Osteoblast (primary cell): ENCODE measurements at regions not wholly inside any gene's neighbourhood (a gene's known extent, or its start where the extent isn't known, plus 50 kb on each side); places are given as distances from the start of the nearest gene placed in this dataset.

Source experiments
- DNase-seq: peaks from one replicate; pipeline ENCODE4 v3.0.0; 2011; ENCODE audit warnings: low spot score, mixed read lengths; ENCODE audit not compliant: insufficient read length; ENCODE audit errors: missing footprints
- H2AFZ ChIP-seq: 2 replicates; pipeline ENCODE4 v1.6.0; 2011; ENCODE audit warnings: mild to moderate bottlenecking, low read length
- H3K27ac ChIP-seq: 2 replicates; pipeline ENCODE4 v1.5.1; 2011; ENCODE audit warnings: mild to moderate bottlenecking, low read depth, low read length, moderate library complexity
- H3K27me3 ChIP-seq: 2 replicates; pipeline ENCODE4 v1.6.0; 2012; ENCODE audit warnings: mild to moderate bottlenecking, control low read depth, inconsistent platforms, low read length, moderate library complexity; ENCODE audit not compliant: insufficient read depth
- H3K36me3 ChIP-seq: 2 replicates; pipeline ENCODE4 v1.5.1; 2011; ENCODE audit warnings: mild to moderate bottlenecking, low read length, control low read depth, moderate library complexity; ENCODE audit not compliant: insufficient read depth
- H3K4me1 ChIP-seq: 2 replicates; pipeline ENCODE4 v1.5.1; 2011; ENCODE audit warnings: mild to moderate bottlenecking, low read length, control low read depth, moderate library complexity; ENCODE audit not compliant: insufficient read depth
- H3K4me2 ChIP-seq: 2 replicates; pipeline ENCODE4 v1.6.0; 2011; ENCODE audit warnings: mild to moderate bottlenecking, low read length; ENCODE audit not compliant: insufficient read depth
- H3K4me3 ChIP-seq: fragments of 200-600 bp; sonication (generic); 3 replicates; pipeline ENCODE4 v1.5.1; 2012; ENCODE audit warnings: mild to moderate bottlenecking, low read length, inconsistent platforms; ENCODE audit not compliant: insufficient read depth
- H3K79me2 ChIP-seq: 2 replicates; pipeline ENCODE4 v1.6.0; 2012; ENCODE audit warnings: mild to moderate bottlenecking, low read length, control low read depth, inconsistent platforms; ENCODE audit not compliant: insufficient read depth
- H3K9me3 ChIP-seq: 2 replicates; pipeline ENCODE4 v1.5.1; 2011; ENCODE audit warnings: low read depth, low read length, control low read depth
- H4K20me1 ChIP-seq: 2 replicates; pipeline ENCODE4 v1.6.0; 2012; ENCODE audit warnings: mild to moderate bottlenecking, low read length, control low read depth; ENCODE audit not compliant: insufficient read depth
- CTCF ChIP-seq: IDR thresholded peaks from 2 replicates; pipeline ENCODE4 v1.5.1; 2011; ENCODE audit warnings: mild to moderate bottlenecking, low read depth, low read length, moderate library complexity; ENCODE audit errors: extremely low read depth

GRCh38 chr13:84607261-84608013, 725.2 kb upstream of the SLITRK1 start:
- H3K9me3 ChIP-seq: no peaks in the 10 kb centered on the region
- no peak overlapping the region for H3K4me3 ChIP-seq
- no peaks in the 10 kb centered on the region for H3K79me2 ChIP-seq
- H3K36me3 ChIP-seq: no peaks in the 10 kb centered on the region
- H3K4me1 ChIP-seq: peaks cover 18% of the 10 kb centered on the region
- peak overlapping the region; percentile 15 for H3K27ac ChIP-seq
- peak overlapping the region; percentile 15 for H3K4me2 ChIP-seq
- no peaks in the 10 kb centered on the region for H3K27me3 ChIP-seq
- DNase-seq: peak; percentile 58
- peak overlapping the region; percentile 32 for H2AFZ ChIP-seq
- TF ChIP-seq CTCF: no peak
- no peaks in the 10 kb centered on the region for H4K20me1 ChIP-seq

- DNase-seq: no peak
- H3K36me3 ChIP-seq: no peaks in the 10 kb centered on the region
- no peak overlapping the region for H3K4me2 ChIP-seq
- H3K4me1 ChIP-seq: peaks cover 18% of the 10 kb centered on the region
- no peak for TF ChIP-seq CTCF
- H3K4me3 ChIP-seq: no peak overlapping the region
- no peaks in the 10 kb centered on the region for H3K79me2 ChIP-seq
- no peaks in the 10 kb centered on the region for H4K20me1 ChIP-seq
- no peaks in the 10 kb centered on the region for H3K9me3 ChIP-seq
- no peaks in the 10 kb centered on the region for H3K27me3 ChIP-seq
- H2AFZ ChIP-seq: no peak overlapping the region
- H3K27ac ChIP-seq: no peak overlapping the region
Measured at GRCh38 chr13:84606616-84607015, 724.3 kb upstream of the SLITRK1 start.

- H2AFZ ChIP-seq: no peak overlapping the region
- H3K36me3 ChIP-seq: no peaks in the 10 kb centered on the region
- no peaks in the 10 kb centered on the region for H3K27me3 ChIP-seq
- no peak overlapping the region for H3K4me3 ChIP-seq
- no peak overlapping the region for H3K4me2 ChIP-seq
- no peaks in the 10 kb centered on the region for H4K20me1 ChIP-seq
- peaks cover 18% of the 10 kb centered on the region for H3K4me1 ChIP-seq
- H3K27ac ChIP-seq: no peak overlapping the region
- H3K79me2 ChIP-seq: no peaks in the 10 kb centered on the region
- TF ChIP-seq CTCF: no peak
- DNase-seq: no peak
- no peaks in the 10 kb centered on the region for H3K9me3 ChIP-seq
Measured at GRCh38 chr13:84605927-84606326, 723.7 kb upstream of the SLITRK1 start.

GRCh38 chr13:84591444-84591843, 709.2 kb upstream of the SLITRK1 start:
- Histone ChIP-seq H3K79me2 (no peaks in the 10 kb centered on the region), H3K4me1 (no peaks in the 10 kb centered on the region), H2AFZ (no peak overlapping the region), H3K36me3 (no peaks in the 10 kb centered on the region), H3K27me3 (no peaks in the 10 kb centered on the region), H3K9me3 (no peaks in the 10 kb centered on the region), H4K20me1 (no peaks in the 10 kb centered on the region), H3K4me3 (no peak overlapping the region), H3K27ac (no peak overlapping the region), H3K4me2 (no peak overlapping the region)
- TF ChIP-seq CTCF: no peak
- DNase-seq: no peak
